ENCODE measurements at regions not wholly inside any gene's neighbourhood (a gene's known extent, or its start where the extent isn't known, plus 50 kb on each side); places are given as distances from the start of the nearest gene placed in this dataset.
A peak's percentile ranks its signal among the peaks of the same experiment; 100 is the strongest.

DNA sequence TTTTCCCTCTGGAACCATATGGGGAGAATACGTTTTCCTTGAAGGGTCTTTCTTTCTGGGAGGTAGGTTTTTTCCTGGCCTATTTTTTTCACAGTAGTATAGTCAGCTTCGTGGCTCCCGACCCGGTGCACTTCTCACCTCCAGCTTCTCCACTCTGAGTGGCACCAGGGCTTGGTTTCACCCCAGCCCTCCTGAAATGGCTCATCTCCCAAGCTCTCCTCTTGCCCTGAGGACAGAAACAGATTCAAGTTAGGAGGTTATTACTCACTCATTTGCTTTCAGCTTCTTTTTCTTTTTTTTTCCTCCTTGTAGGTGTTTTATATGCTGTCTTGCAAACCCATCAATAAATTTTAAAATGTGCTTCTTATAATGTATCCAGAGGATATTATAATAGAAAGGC is 199.3 kb downstream of the RFC3 start:
- H3K27me3 Mint-ChIP-seq (ENCODE audit: insufficient read depth, unreplicated experiment): no peaks in the 10 kb centered on the region
- TF ChIP-seq, protein P1, sequence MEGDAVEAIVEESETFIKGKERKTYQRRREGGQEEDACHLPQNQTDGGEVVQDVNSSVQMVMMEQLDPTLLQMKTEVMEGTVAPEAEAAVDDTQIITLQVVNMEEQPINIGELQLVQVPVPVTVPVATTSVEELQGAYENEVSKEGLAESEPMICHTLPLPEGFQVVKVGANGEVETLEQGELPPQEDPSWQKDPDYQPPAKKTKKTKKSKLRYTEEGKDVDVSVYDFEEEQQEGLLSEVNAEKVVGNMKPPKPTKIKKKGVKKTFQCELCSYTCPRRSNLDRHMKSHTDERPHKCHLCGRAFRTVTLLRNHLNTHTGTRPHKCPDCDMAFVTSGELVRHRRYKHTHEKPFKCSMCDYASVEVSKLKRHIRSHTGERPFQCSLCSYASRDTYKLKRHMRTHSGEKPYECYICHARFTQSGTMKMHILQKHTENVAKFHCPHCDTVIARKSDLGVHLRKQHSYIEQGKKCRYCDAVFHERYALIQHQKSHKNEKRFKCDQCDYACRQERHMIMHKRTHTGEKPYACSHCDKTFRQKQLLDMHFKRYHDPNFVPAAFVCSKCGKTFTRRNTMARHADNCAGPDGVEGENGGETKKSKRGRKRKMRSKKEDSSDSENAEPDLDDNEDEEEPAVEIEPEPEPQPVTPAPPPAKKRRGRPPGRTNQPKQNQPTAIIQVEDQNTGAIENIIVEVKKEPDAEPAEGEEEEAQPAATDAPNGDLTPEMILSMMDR (IDR thresholded peaks at IDR 0.05; ENCODE audit: insufficient read depth in 1 of 2, low read depth in 1 of 2, low read length in 1 of 2, severe bottlenecking in 1 of 2, unreplicated experiment in 1 of 2): no peak
- peaks cover 29% of the 10 kb centered on the region for H3K4me1 ChIP-seq
- peaks cover 45% of the 10 kb centered on the region for H3K4me1 Mint-ChIP-seq (ENCODE audit: low read depth, unreplicated experiment)
- BruUV-seq (replicated peaks): no TSS peak
- POLR2A ChIA-PET: no interaction called here
- H3K4me3 ChIP-seq (ENCODE audit: low read depth, low read length): no peak overlapping the region
- H3K36me3 Mint-ChIP-seq (ENCODE audit: insufficient read depth, unreplicated experiment): no peaks in the 10 kb centered on the region
- no peak overlapping the region for H3K27ac Mint-ChIP-seq (ENCODE audit: unreplicated experiment)
- no peaks in the 10 kb centered on the region for H3K27me3 ChIP-seq (replicated peaks; ENCODE audit: control insufficient read depth, insufficient read depth, low read length)
- H3K9me3 ChIP-seq: peaks cover 22% of the 10 kb centered on the region
- CTCF ChIA-PET: no interaction called here
- H3K36me3 ChIP-seq (ENCODE audit: control insufficient read depth, insufficient read depth, low read length): no peaks in the 10 kb centered on the region
- peaks cover 14% of the 10 kb centered on the region for H3K9me3 Mint-ChIP-seq (ENCODE audit: unreplicated experiment)
- intact Hi-C loops (cut with micrococcal nuclease; ENCODE audit: unreplicated experiment): no loop called here
- DNase-seq: no peak
- no peak overlapping the region for H3K4me3 Mint-ChIP-seq (ENCODE audit: unreplicated experiment)

DNA sequence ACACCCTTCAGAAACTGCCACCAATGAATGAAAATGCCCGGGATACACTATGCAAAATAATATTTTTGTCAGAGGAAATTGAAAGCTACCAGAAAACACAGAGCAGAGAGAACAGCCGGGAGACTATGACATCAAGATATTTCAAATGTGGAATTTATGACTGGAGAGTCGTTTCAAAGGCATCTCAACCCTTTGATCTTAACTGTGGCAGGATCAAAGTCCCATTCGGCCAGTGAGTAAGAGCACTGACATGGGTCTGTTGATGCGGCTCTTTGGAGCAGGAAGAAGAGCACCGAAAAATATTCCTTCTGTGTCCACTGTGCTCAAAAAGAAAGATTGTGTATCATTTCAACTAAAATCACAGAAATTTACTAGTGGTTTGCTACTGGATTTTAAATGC is 201.9 kb downstream of the RFC3 start:
- Mint-ChIP-seq H3K9me3 (ENCODE audit: unreplicated experiment) (peaks cover 32% of the 10 kb centered on the region), H3K36me3 (ENCODE audit: insufficient read depth, unreplicated experiment) (no peaks in the 10 kb centered on the region), H3K27ac (ENCODE audit: unreplicated experiment) (peak overlapping the region; percentile 88), H3K4me3 (ENCODE audit: unreplicated experiment) (peak overlapping the region; percentile 66), H3K27me3 (ENCODE audit: insufficient read depth, unreplicated experiment) (no peaks in the 10 kb centered on the region), H3K4me1 (ENCODE audit: low read depth, unreplicated experiment) (peaks cover 29% of the 10 kb centered on the region)
- POLR2A ChIA-PET: no interaction called here
- TF ChIP-seq, protein P1 (IDR thresholded peaks at IDR 0.05; ENCODE audit: insufficient read depth in 1 of 2, low read depth in 1 of 2, low read length in 1 of 2, severe bottlenecking in 1 of 2, unreplicated experiment in 1 of 2): no peak
- intact Hi-C loops (cut with micrococcal nuclease; ENCODE audit: unreplicated experiment): loop anchor here (1.0 kb wide), 1 partner anchor 8 kb away; no protein-coding TSS in a partner anchor
- Histone ChIP-seq H3K27me3 (replicated peaks; ENCODE audit: control insufficient read depth, insufficient read depth, low read length) (no peaks in the 10 kb centered on the region), H3K9me3 (peaks cover 29% of the 10 kb centered on the region), H3K36me3 (ENCODE audit: control insufficient read depth, insufficient read depth, low read length) (no peaks in the 10 kb centered on the region), H3K4me3 (ENCODE audit: low read depth, low read length) (0 out of 2 replicates have a peak overlapping the region, but pooled peaks have one; percentile 17), H3K4me1 (peaks cover 26% of the 10 kb centered on the region)
- peak; percentile 83 to 93 for DNase-seq
- CTCF ChIA-PET: no interaction called here
- no TSS peak for BruUV-seq (replicated peaks)

DNA sequence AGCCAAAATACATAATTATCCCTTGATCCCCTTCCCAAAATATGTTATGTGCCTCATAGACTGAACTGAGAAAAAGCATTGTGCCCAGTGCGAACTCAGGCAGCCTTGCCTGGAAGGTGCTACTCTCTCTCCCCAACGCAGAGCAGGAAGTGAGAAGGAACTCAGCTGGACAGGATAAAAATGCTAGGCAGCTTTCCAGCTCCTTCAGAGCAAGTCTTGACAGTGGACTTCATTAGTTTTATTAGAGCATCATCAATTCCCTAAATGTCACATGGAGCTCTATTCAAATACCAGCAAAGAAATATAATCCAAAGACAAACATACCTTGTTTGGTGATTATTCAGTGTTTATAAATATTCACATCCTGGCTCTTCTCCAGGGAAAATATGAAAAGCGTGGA is 202.4 kb downstream of the RFC3 start:
- ChIA-PET CTCF (no interaction called here), POLR2A (no interaction called here)
- peak overlapping the region; percentile 66 for H3K4me3 Mint-ChIP-seq (ENCODE audit: unreplicated experiment)
- Histone ChIP-seq H3K4me1 (peaks cover 26% of the 10 kb centered on the region), H3K9me3 (peaks cover 29% of the 10 kb centered on the region), H3K36me3 (ENCODE audit: control insufficient read depth, insufficient read depth, low read length) (no peaks in the 10 kb centered on the region), H3K4me3 (ENCODE audit: low read depth, low read length) (no peak overlapping the region), H3K27me3 (replicated peaks; ENCODE audit: control insufficient read depth, insufficient read depth, low read length) (no peaks in the 10 kb centered on the region)
- H3K4me1 Mint-ChIP-seq (ENCODE audit: low read depth, unreplicated experiment): peaks cover 28% of the 10 kb centered on the region
- TF ChIP-seq, protein P1 (IDR thresholded peaks at IDR 0.05; ENCODE audit: insufficient read depth in 1 of 2, low read depth in 1 of 2, low read length in 1 of 2, severe bottlenecking in 1 of 2, unreplicated experiment in 1 of 2): no peak
- peaks cover 34% of the 10 kb centered on the region for H3K9me3 Mint-ChIP-seq (ENCODE audit: unreplicated experiment)
- BruUV-seq (replicated peaks): no TSS peak
- H3K36me3 Mint-ChIP-seq (ENCODE audit: insufficient read depth, unreplicated experiment): no peaks in the 10 kb centered on the region
- H3K27ac Mint-ChIP-seq (ENCODE audit: unreplicated experiment): peak overlapping the region; percentile 88
- no peaks in the 10 kb centered on the region for H3K27me3 Mint-ChIP-seq (ENCODE audit: insufficient read depth, unreplicated experiment)
- intact Hi-C loops (cut with micrococcal nuclease; ENCODE audit: unreplicated experiment): loop anchor here (1.0 kb wide), 1 partner anchor 8 kb away; no protein-coding TSS in a partner anchor
- DNase-seq: no peak

All from Caco-2 (cell line).